ENCODE measurements at regions not wholly inside any gene's neighbourhood (a gene's known extent, or its start where the extent isn't known, plus 50 kb on each side); places are given as distances from the start of the nearest gene placed in this dataset.

GRCh38 chr10:44516891-44517290, 132.0 kb upstream of the CXCL12 start:
- Mint-ChIP-seq H3K4me3 (no peak overlapping the region), H3K27ac (no peak overlapping the region), H3K27me3 (no peaks in the 10 kb centered on the region), H3K9me3 (ENCODE audit: insufficient read depth) (peaks cover 4% of the 10 kb centered on the region), H3K4me1 (no peaks in the 10 kb centered on the region)
- no peak overlapping the region for H3K4me2 ChIP-seq (replicated peaks; ENCODE audit: low read depth, low read length, poor library complexity, severe bottlenecking)
- no peak overlapping the region for H3K4me3 ChIP-seq (ENCODE audit: control extremely low read depth in 1 of 5, extremely low read depth in 1 of 5, insufficient read depth in 1 of 5, low read depth in 2 of 5, low read length in 4 of 5)
- no peaks in the 10 kb centered on the region for H3K79me2 ChIP-seq (ENCODE audit: control insufficient read depth, insufficient read depth, low read length)
- H3K27ac ChIP-seq (ENCODE audit: low read length in 2 of 2) = no peak overlapping the region
- no peak overlapping the region for H3K9ac ChIP-seq (ENCODE audit: low read length)
- DNase-seq = no peak
- ChIA-PET POLR2A (no interaction called here), CTCF (no interaction called here)
- no peaks in the 10 kb centered on the region for H3K27me3 ChIP-seq (replicated peaks in 1 of 4; ENCODE audit: control extremely low read depth in 1 of 4, control insufficient read depth in 3 of 4, insufficient read depth in 4 of 4, low read length in 3 of 4)
- H4K20me1 ChIP-seq (ENCODE audit: control insufficient read depth, insufficient read depth, low read length, poor library complexity, severe bottlenecking) = no peaks in the 10 kb centered on the region
- H3K9me3 ChIP-seq (ENCODE audit: control extremely low read depth in 1 of 3, control insufficient read depth in 2 of 3, insufficient read depth in 1 of 3, low read length in 2 of 3) = peaks cover 0 to 4% (median 0%) of the 10 kb centered on the region in 3 donors
- intact Hi-C loops (cut with micrococcal nuclease) = no loop called here
- TF ChIP-seq EZH2 (IDR thresholded peaks at IDR 0.05; ENCODE audit: borderline replicate concordance, insufficient read depth, low read depth, low read length, poor library complexity, severe bottlenecking) = no peak
- no peak for TF ChIP-seq CTCF (IDR thresholded peaks at IDR 0.05)
- no peaks in the 10 kb centered on the region for H3K36me3 ChIP-seq (replicated peaks in 1 of 2; ENCODE audit: control extremely low read depth in 1 of 2, control insufficient read depth in 1 of 2, extremely low read depth in 1 of 2, insufficient read depth in 2 of 2, low read length in 1 of 2)
- no peak overlapping the region for H2AFZ ChIP-seq (ENCODE audit: insufficient read depth, low read depth, low read length, poor library complexity, severe bottlenecking)
- H3K4me1 ChIP-seq (ENCODE audit: control insufficient read depth in 2 of 2, insufficient read depth in 2 of 2, low read length in 2 of 2) = no peaks in the 10 kb centered on the region
- WGBS (ENCODE audit: insufficient coverage) = 97% methylated on average over 5 of the region's 6 CpGs
- no peak for ATAC-seq (ENCODE audit: low read depth)

GRCh38 chr10:44517635-44518034, 132.7 kb upstream of the CXCL12 start:
- intact Hi-C loops (cut with micrococcal nuclease) = no loop called here
- CTCF ChIA-PET = no interaction called here
- WGBS (ENCODE audit: insufficient coverage) = 69% methylated on average over 5 of the region's 7 CpGs

More at GRCh38 chr10:44517635-44518034, 132.7 kb upstream of the CXCL12 start:
- Mint-ChIP-seq H3K4me3 (no peak overlapping the region), H3K27ac (no peak overlapping the region), H3K4me1 (no peaks in the 10 kb centered on the region), H3K9me3 (ENCODE audit: insufficient read depth) (peaks cover 4% of the 10 kb centered on the region), H3K27me3 (no peaks in the 10 kb centered on the region)
- no peaks in the 10 kb centered on the region for H4K20me1 ChIP-seq (ENCODE audit: control insufficient read depth, insufficient read depth, low read length, poor library complexity, severe bottlenecking)
- no peak overlapping the region for H3K4me3 ChIP-seq (ENCODE audit: control extremely low read depth in 1 of 5, extremely low read depth in 1 of 5, insufficient read depth in 1 of 5, low read depth in 2 of 5, low read length in 4 of 5)
- ATAC-seq (ENCODE audit: low read depth) (no peak), DNase-seq (no peak)
- no peak overlapping the region for H2AFZ ChIP-seq (ENCODE audit: insufficient read depth, low read depth, low read length, poor library complexity, severe bottlenecking)
- no peak overlapping the region for H3K4me2 ChIP-seq (replicated peaks; ENCODE audit: low read depth, low read length, poor library complexity, severe bottlenecking)
- H3K79me2 ChIP-seq (ENCODE audit: control insufficient read depth, insufficient read depth, low read length) = no peaks in the 10 kb centered on the region
- TF ChIP-seq EZH2 (IDR thresholded peaks at IDR 0.05; ENCODE audit: borderline replicate concordance, insufficient read depth, low read depth, low read length, poor library complexity, severe bottlenecking) (no peak), CTCF (IDR thresholded peaks at IDR 0.05) (no peak)
- no peak overlapping the region for H3K9ac ChIP-seq (ENCODE audit: low read length)
- H3K27me3 ChIP-seq (replicated peaks in 1 of 4; ENCODE audit: control extremely low read depth in 1 of 4, control insufficient read depth in 3 of 4, insufficient read depth in 4 of 4, low read length in 3 of 4) = no peaks in the 10 kb centered on the region
- no peak overlapping the region for H3K27ac ChIP-seq (ENCODE audit: low read length in 2 of 2)
- POLR2A ChIA-PET = no interaction called here
- no peaks in the 10 kb centered on the region for H3K36me3 ChIP-seq (replicated peaks in 1 of 2; ENCODE audit: control extremely low read depth in 1 of 2, control insufficient read depth in 1 of 2, extremely low read depth in 1 of 2, insufficient read depth in 2 of 2, low read length in 1 of 2)
- H3K9me3 ChIP-seq (ENCODE audit: control extremely low read depth in 1 of 3, control insufficient read depth in 2 of 3, insufficient read depth in 1 of 3, low read length in 2 of 3) = peaks cover 0 to 4% (median 0%) of the 10 kb centered on the region in 3 donors
- no peaks in the 10 kb centered on the region for H3K4me1 ChIP-seq (ENCODE audit: control insufficient read depth in 2 of 2, insufficient read depth in 2 of 2, low read length in 2 of 2)

Measured in B cell (primary cell).